Sciatic nerve (tissue), 2 donors: ENCODE measurements at regions not wholly inside any gene's neighbourhood (a gene's known extent, or its start where the extent isn't known, plus 50 kb on each side); places are given as distances from the start of the nearest gene placed in this dataset.
"Not testable (repeated sequence)": the region's sequence is repeated elsewhere in the genome, so short reads cannot be mapped to it uniquely, and the experiment has no call there.

Experiments
- ATAC-seq: fragments of 200-7000 bp; cut with Tn5 transposase; one replicate; pipeline ENCODE4 v1.9.1; 2020; ENCODE audit warnings: mild to moderate bottlenecking, moderate library complexity
- DNase-seq: peaks from one replicate; pipeline ENCODE4 v3.0.0-alpha.2; 2020; ENCODE audit warnings: low spot score
- intact Hi-C: fragments of 100-400 bp; cut with DNase I; formaldehyde crosslinking; loops from one replicate; pipeline ENCODE4 v1.14.2; 2022
- donor health status: DM: no; HTN: no; CAD: no.
- donor health status: DM: no; HTN: no; CAD: no.

DNA sequence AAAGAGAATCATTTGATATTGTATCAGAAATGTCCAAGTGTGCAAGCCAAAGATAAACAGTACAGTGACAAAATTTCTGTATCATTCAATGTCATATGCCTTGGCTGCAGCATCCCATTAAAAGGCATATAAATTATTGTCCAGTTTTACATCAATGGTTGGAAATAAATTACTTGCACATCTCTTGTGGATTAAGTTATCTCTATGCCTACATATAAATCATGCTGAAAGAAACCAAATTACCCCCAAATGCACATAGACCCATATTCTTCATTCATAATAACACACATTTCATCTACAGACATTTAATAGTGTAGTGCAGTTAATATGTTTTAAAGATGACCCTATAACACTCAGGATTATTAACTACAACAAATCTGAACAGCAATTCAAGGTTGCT, 1415.7 kb upstream of the PCDH9 start:
- DNase-seq = no peak
- intact Hi-C loops = no loop called here
- ATAC-seq = no peak

DNA sequence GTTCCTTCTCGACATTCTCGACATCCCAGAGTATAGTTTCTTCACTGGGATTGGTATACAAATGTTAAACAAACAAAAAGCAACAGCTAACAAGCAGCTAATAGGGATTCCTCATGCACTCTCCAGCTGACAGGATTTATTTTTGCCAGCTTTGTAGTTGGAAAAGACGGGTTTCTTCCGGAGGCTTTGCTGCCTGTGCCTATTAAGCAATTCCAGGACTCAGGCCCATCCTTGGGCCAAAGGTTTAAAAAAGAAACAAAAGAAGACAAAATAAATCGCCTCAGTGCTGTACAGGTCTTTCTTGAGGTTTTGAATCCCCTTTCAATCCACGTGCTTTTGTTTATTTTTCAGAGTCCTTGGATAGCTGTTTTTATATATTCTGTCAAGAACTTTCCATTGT, 1414.5 kb upstream of the PCDH9 start:
- no peak for ATAC-seq
- no peak for DNase-seq
- intact Hi-C loops = no loop called here

DNA sequence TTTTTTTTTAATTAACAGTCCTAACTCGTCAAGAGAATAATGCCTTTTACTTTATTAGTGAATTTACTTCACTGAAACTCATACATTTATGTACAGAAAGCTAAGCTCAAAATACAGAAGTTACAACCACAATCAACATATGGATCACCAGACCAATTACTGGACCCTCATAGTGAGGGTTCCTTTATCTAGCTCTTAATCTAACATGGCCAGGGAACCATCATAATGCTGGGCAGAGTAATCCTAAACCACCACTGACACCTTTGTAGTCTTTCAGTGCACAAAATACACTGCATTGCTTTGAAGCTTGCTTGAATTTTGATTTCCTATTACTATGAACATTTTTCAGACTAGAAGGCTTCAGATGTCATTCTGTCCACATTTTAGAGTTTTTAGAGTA, 1406.6 kb upstream of the PCDH9 start:
- intact Hi-C loops = no loop called here
- ATAC-seq (no peak), DNase-seq (no peak)

DNA sequence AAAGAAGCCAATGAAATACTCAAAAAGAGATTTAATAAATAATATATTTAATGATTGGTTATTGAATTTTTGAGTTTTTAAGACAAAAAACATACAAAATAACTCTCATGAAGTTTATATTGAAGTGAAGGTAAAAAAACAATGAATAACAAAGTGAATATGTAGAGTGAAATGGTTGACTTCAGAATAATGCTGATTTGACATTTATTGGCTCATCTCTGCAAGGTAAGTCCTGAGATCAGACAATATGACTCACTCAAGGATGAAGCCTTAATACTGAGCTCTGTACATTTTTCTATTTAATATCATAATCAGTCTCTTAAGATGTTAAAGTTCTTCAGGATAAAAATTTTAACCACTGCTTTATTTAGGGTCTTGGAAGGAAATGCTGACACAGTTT, 1398.9 kb upstream of the PCDH9 start:
- intact Hi-C loops = no loop called here
- DNase-seq (no peak), ATAC-seq (no peak)

DNA sequence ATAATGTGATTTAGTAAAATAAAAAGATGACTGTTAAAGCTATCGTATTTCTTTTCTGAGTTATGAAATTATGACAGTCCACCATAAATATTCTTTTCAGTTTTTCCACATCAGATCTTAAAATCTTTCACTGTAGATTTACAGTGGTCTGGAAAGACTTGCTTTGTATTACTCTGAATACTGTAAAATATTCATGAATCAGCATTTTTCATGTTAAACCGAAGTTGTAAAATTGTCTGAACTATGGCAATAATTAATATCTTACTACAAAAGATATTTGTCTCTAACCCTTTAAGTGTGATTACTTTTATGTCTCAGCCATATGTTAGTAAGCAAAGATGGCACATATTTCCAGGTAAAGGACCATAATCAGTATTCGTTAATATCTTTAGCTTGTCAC, 1397.2 kb upstream of the PCDH9 start:
- ATAC-seq (no peak), DNase-seq (no peak)
- intact Hi-C loops = no loop called here

DNA sequence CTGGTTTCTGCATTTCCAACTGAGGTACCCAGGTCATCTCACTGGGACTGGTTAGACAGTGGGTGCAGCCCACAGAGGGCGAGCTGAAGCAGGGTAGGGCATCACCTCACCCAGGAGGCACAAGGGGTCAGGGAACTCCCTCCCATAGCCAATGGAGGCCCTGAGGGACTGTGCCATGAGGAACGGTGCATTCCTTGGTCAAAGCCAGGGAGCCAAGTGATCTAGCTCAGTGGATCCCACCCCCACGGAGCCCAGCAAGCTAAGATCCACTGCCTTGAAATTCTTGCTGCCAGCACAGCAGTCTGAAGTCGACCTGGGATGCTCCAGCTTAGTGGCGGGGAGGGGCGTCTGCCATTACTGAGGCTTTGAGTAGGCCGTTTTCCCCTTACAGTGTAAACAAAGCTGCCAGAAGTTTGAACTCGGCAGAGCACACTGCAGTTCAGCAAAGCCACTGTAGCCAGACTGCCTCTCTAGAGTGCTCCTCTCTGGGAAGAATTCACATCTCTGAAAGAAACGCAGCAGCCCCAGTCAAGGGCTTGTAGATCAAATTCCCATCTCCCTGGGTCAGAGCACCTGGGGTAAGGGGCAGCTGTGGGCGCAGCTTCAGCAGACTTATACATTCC, 1386.6 kb upstream of the PCDH9 start:
- ATAC-seq (no peak), DNase-seq (no peak)
- intact Hi-C loops = no loop called here

DNA sequence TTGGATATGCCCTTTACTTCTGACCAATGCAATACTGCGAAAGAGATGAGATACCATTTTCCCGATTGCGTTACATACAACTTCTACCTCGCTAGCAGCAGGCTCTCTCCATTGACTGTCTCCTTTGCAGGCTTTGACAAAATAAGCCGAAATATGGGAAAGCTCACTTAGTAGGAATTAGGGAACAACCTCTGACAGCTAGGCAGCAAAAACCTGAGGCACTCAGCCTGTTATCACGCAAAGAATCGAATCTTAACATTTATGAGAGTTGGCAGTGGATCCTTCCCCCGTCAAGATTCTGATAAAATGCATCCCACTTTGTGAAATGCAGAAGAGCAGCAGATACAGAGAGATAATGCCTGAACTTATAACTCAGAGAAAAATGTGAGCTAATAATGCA, 1379.5 kb upstream of the PCDH9 start:
- ATAC-seq (no peak), DNase-seq (no peak)
- intact Hi-C loops = no loop called here

DNA sequence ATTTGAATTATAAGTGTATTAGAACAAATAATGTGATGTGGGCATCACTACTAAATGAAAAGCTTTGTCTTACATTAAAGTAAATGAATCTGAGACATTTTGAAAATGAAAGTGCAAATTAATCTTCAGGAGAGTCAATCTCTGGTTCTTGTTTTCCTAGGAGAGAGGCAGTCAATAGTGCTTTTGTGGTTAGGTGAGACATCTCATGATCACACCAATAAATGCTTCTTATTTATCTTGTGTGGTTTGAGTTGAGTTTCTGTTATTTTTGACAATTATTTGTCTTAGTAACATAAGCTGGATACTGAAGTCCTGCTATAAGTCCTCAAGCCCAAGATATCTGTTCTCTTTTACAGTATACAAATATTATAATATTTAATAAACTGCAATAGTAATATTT, 1378.0 kb upstream of the PCDH9 start:
- ATAC-seq = no peak

DNA sequence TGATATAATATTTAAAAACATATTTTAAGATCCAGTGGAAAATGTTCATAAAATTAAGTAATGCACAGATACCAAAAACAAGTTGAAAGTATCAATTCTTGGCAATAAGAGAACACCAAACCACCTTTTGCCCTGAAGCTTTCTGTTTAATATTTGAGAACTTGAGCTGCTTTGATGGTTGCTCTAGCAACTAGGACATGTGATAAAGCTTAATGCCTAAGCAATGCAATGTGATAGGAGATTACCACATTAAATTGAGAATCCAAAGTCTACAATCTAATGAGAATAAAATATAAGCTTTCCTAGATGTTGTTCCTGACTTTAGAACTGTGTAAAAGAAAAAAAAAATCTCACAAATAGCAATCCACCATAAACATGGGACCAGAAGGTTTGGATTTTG, 1367.5 kb upstream of the PCDH9 start:
- ATAC-seq (no peak), DNase-seq (no peak)
- intact Hi-C loops = no loop called here

More for the DNA sequence above, 1378.0 kb upstream of the PCDH9 start:
- DNase-seq = no peak
- intact Hi-C loops = no loop called here

DNA sequence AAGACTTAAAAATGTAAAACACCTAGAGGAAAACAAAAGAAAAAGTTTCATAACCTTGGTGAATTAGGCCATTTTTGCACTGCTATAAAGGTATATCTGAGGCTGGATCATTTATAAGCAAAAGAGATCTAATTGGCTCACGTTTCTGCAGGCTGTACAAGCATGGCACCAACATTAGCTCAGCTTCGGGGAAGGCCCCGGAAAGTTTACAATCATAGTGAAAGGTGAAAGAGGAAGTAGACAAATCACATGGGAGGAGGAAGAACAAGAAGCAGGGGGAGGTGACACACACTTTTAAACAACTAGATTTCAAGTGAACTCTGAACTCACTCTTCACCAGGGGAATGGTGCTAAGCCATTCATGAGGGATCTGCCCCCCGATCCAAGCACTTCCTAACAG, 1358.5 kb upstream of the PCDH9 start:
- ATAC-seq (no peak), DNase-seq (no peak)
- intact Hi-C loops = no loop called here

DNA sequence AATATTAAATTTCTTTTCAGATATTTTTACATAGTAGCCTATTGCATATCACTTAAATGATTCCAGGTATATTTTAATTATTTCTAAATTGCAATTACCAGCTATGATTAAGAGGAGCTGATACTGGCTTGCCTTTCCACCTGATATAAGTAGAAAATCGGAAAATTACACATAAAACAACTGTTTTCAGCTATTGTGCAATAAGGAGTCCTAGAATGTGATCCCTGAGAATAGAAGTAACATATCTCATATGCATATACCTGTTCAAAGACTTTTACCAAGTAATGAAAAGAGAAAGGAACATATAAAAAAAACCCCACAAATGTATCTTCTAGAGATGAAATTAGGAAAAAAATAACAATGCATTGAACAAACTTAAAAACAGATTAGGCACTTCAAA, 1354.6 kb upstream of the PCDH9 start:
- ATAC-seq (no peak), DNase-seq (no peak)
- intact Hi-C loops = no loop called here

DNA sequence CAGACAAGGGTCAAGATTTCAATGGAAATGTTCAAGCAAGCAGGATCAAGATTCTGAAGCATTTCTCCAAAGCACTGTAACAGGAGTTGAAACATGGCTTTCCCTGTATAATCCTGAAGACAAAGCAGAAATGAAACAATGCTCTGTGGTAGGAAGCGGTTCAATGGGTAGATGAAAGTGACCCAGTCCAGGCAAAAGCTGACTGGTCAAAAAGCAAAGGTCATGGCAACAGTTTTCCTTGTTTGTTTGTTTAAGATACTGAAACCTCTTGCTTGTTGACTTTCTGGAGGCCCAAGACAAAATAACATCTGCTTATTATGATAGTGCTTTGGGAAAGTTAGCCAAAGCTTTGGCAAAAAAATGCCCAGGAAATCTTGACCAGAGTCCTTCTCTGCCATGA, 1343.9 kb upstream of the PCDH9 start:
- ATAC-seq (no peak), DNase-seq (no peak)
- intact Hi-C loops = no loop called here

DNA sequence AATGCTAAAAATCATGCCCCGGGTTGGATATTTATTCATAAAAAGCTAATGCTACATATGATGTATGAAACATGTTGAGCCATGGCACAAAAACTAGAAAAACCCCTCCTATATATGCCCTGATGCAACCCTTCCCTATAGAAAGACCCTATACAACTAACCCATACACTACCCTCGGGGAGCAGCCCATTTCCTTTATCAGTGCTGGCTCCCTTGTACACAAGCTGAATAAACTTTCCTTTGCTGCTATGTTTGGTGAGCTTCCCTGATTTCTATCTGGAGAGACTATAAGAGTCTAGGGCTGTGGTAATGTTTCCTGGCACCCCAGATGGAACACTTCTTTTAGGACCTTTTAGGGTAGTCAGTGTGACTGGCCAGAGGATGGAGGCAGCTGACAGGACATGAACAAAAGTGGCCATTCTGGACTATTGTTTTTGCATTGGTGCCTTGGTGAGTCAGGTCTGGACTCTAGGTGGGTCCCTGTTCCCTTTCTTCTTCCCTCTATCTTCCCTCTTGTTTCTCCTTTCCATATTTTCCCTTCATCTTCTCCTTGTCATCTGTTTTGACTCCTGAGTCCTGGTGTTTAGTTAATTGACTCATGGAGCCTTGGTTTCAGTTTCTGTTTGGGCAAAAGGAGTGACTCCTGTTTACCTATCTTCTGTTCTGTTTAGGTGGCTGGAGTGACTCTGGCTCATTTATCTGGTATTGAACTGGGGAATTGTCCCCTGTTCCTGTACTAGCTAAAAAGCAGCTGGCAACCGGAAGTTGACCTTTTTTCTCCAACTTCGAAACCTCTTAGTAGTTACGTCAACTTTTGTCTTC, 1321.8 kb upstream of the PCDH9 start:
- ATAC-seq (no peak), DNase-seq (no peak)
- intact Hi-C loops = no loop called here

DNA sequence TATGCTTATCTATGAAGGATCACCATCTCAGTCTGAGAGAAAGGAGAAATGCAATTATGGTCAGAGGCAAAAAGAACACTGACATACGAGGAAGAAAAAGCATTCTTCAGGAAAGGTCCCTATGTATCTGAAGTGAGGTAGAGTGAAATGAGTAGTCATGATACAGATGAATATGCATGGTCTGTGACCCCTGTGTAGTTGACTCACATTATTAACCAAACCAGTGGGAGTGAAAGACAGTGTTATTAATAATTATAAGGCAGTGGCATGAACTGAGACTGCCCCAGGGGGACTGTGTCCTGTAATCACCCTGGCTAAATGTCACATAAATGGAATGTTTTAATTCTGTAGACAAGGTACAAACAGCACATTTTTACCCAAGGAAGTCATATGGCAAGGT, 1320.2 kb upstream of the PCDH9 start:
- intact Hi-C loops = no loop called here
- DNase-seq (no peak), ATAC-seq (no peak)

DNA sequence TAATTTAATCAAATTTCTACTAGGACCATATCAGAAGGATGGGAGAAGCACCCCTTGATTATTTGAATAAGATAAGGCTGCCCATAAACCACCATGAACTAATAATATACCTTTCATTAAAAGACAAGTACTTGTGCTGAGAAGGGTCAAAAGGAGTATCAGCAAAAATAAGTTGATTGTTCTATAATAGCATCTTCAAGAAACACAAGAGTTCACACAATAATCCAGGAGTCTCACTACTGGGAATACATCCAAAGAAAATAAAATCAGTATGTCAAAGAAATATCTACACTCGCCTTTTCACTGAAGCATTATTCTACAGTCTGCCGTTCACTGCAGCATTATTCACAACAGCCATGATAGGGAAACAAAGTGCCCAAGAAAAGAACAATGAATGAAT, 1310.1 kb upstream of the PCDH9 start:
- intact Hi-C loops = no loop called here
- DNase-seq (no peak), ATAC-seq (no peak)

DNA sequence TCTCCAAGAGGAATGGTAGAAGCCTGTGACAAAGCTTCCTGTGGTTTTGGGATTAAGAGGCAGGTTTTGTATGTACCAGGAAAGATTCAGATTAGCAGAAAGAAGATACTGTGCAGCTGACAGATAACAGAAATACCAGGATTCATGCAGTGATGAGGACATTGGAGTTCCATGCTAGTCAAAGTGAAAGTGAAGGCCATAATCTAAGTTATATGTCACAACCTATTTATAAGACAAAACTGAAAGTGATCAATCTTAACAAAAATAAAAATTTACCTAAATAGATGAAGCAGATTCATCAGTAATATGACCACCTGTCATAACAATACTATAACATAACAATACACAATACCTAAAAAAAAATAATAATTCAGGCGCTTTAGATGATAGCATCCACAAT, 1305.2 kb upstream of the PCDH9 start:
- DNase-seq (no peak), ATAC-seq (no peak)
- intact Hi-C loops = no loop called here

DNA sequence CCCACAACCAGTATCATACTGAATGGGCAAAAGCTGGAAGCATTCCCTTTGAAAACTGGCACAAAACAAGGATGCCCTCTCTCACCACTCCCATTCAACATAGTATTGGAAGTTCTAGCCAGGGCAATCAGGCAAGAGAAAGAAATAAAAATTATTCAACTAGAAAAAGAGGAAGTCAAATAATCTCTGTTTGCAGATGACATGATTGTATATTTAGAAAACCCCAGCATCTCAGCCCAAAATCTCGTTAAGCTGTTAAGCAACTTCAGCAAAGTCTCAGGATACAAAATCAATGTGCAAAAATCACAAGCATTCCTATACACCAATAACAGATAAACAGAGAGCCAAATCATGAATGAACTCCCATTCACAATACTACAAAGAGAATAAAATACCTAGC, 1297.0 kb upstream of the PCDH9 start:
- intact Hi-C loops, ATAC-seq: not testable (repeated sequence)

DNA sequence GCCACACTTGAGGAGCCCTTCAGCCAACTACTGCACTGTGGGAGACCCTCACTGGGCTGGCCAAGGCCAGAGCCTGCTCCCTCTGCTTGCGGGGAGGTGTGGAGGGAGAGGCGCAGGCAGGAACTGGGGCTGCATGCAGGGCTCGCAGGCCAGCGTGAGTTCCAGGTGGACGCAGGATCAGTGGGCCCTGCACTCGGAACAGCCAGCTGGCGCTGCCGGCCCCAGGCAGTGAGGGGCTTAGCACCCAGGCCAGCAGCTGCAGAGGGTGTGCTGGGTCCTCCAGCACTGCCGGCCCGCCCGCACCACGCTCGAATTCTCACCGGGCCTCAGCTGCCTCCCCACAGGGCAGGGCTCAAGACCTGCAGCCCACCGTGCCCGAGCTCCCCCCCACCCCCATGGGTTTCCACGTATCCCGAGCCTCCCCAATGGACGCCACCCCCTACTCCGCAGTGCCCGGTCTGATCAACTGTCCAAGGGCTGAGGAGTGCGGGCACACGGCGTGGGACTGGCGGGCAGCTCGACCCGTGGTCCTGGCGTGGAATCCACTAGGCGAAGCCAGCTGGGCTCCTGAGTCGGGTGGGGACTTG, 1293.8 kb upstream of the PCDH9 start:
- no peak for DNase-seq
- intact Hi-C loops = no loop called here
- no peak for ATAC-seq

More for the DNA sequence above, 1297.0 kb upstream of the PCDH9 start:
- not testable (repeated sequence) for DNase-seq

DNA sequence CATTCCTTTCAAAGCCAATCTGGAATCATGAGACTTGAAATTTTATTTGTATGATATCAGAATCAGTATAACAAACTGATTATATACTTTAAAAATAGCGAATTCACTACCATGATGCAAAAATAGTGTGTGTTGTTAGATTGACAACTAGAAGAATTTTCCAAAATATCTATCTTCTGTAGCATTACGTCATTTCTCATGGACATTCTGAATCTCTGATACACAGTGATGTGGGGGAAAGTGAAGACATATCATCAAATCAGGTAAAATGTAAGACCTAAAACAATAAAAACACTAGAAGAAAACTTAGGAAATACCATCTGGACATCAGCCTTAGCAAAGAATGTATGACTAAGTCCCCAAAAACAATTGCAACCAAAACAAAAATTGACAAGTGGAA, 1292.0 kb upstream of the PCDH9 start:
- ATAC-seq (no peak), DNase-seq (no peak)
- intact Hi-C loops = no loop called here

DNA sequence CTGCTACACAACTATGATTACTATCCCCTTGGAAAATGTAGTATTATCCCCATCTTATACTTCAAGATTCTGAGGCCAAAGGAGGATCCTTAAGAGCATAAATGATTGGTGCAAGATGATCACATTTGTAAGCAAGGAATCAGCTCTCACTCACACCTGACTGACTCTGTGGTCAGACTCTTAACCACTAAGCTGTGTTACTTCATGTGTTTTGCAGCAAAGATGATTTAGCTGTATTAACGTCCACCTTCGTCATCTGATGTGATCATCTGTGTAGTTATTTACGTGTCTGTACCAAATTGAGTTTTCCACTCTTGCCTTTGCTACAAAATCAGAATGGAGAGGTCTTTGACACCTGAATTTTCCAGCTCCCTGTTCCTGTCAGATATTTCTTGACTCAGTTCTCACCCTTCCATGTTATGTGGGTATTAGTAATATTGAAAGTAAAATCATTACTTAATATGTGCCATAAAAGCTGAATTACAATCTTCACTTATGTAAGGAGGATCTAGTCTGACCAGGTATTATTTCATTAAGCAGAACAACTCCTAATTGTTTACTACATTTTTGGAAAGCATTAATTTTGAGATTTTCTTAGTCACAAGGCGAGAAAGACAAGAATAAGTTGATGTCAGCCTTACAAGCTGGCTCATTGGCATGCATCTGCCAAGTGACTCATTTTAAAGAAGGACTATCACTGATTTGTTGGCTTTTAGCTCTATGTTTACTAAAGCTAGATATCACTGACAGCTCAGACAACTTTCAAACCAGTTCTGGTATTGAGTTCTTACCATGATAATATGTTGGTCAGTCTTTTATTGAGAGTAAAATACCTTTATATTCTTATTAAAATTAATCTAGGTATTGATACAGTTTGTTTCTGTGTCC, 1279.8 kb upstream of the PCDH9 start:
- intact Hi-C loops = no loop called here
- ATAC-seq (no peak), DNase-seq (no peak)
